ENCODE measurements at regions not wholly inside any gene's neighbourhood (a gene's known extent, or its start where the extent isn't known, plus 50 kb on each side); places are given as distances from the start of the nearest gene placed in this dataset.

GRCh38 chr4:66658809-66659208 is 886.5 kb downstream of the CENPC start:
- no peak for DNase-seq

- no peak for DNase-seq
Measured at GRCh38 chr4:66655505-66655904, 889.8 kb downstream of the CENPC start.

- no peak for DNase-seq
Measured at GRCh38 chr4:66653937-66654336, 891.4 kb downstream of the CENPC start.

GRCh38 chr4:66649236-66649635 is 896.1 kb downstream of the CENPC start:
- DNase-seq = no peak

- no peak for DNase-seq
Measured at GRCh38 chr4:66647926-66648325, 897.4 kb downstream of the CENPC start.

GRCh38 chr4:66647476-66647875 is 897.8 kb downstream of the CENPC start:
- DNase-seq = no peak

- DNase-seq = no peak
Measured at GRCh38 chr4:66640233-66640990, 904.9 kb downstream of the CENPC start.

- no peak for DNase-seq
Measured at GRCh38 chr4:66639361-66639760, 905.9 kb downstream of the CENPC start.

GRCh38 chr4:66636349-66636748 is 909.0 kb downstream of the CENPC start:
- DNase-seq = no peak

GRCh38 chr4:66633477-66633876 is 911.8 kb downstream of the CENPC start:
- no peak for DNase-seq

GRCh38 chr4:66629927-66630326 is 915.4 kb downstream of the CENPC start:
- DNase-seq = no peak

GRCh38 chr4:66628146-66628545 is 917.2 kb downstream of the CENPC start:
- DNase-seq = no peak

GRCh38 chr4:66625480-66625879 is 919.8 kb downstream of the CENPC start:
- DNase-seq = no peak

GRCh38 chr4:66613591-66613990 is 931.7 kb downstream of the CENPC start:
- no peak for DNase-seq

- no peak for DNase-seq
Measured at GRCh38 chr4:66609014-66609413, 936.3 kb downstream of the CENPC start.

- DNase-seq = no peak
Measured at GRCh38 chr4:66606908-66607307, 936.6 kb upstream of the EPHA5 start.

GRCh38 chr4:66606215-66606614 is 935.9 kb upstream of the EPHA5 start:
- no peak for DNase-seq

GRCh38 chr4:66604192-66604591 is 933.9 kb upstream of the EPHA5 start:
- no peak for DNase-seq

GRCh38 chr4:66602622-66603021 is 932.3 kb upstream of the EPHA5 start:
- no peak for DNase-seq

GRCh38 chr4:66591968-66592367 is 921.7 kb upstream of the EPHA5 start:
- DNase-seq = no peak

GRCh38 chr4:66590488-66591215 is 920.4 kb upstream of the EPHA5 start:
- no peak for DNase-seq

- no peak for DNase-seq
Measured at GRCh38 chr4:66589183-66589582, 918.9 kb upstream of the EPHA5 start.

- no peak for DNase-seq
Measured at GRCh38 chr4:66585767-66586166, 915.5 kb upstream of the EPHA5 start.

GRCh38 chr4:66577922-66578321 is 907.6 kb upstream of the EPHA5 start:
- DNase-seq = no peak
